HCT116 (cell line): ENCODE measurements at regions not wholly inside any gene's neighbourhood (a gene's known extent, or its start where the extent isn't known, plus 50 kb on each side); places are given as distances from the start of the nearest gene placed in this dataset.

Source experiments
- ATAC-seq: fragments of 200-7000 bp; cut with Tn5 transposase; 2 replicates; pipeline ENCODE4 v1.9.1; 2020; ENCODE audit warnings: mild to moderate bottlenecking, moderate library complexity
- BruUV-seq: library from RNA; stranded (reverse); fragments of 400-500 nt; replicated peaks from 2 replicates; lab custom pipeline; 2021; lab: Mats Ljungman, UMichigan
- CTCF ChIA-PET: fragments of 300-600 bp; sonication (Branson Sonifier 250); formaldehyde crosslinking; loops from one replicate; lab custom pipeline; 2021; ENCODE audit warnings: antibody characterized with exemption; lab: Charles Lee
- POLR2A ChIA-PET: fragments of 300-600, 350-600 bp; sonication (Branson Sonifier 250); formaldehyde crosslinking; loops from one replicate; lab custom pipeline; 2021; ENCODE audit warnings: antibody characterized with exemption; lab: Charles Lee
- RAD21 ChIA-PET, 2 experiments: fragments of 300-600 bp; sonication (Branson Sonifier 250); formaldehyde crosslinking; loops; one replicate each; lab custom pipeline; 2023; ENCODE audit warnings: low total read pairs in 2 of 2; ENCODE audit not compliant: uncharacterized antibody in 2 of 2, unreplicated experiment in 2 of 2, low non-redundant PET in 1 of 2; lab: Charles Lee
- DNase-seq: peaks from one replicate; pipeline ENCODE4 v3.0.0-alpha.2; 2010; ENCODE audit warnings: low read depth, low spot score
- H2AFZ ChIP-seq: fragments of 200-600 bp; shearing (Covaris generic), sonication (generic); 2 replicates; pipeline ENCODE4 v1.6.1; 2017; ENCODE audit warnings: low read depth, mixed run types, mixed read lengths, antibody characterized with exemption, low read length; ENCODE audit not compliant: poor library complexity, severe bottlenecking
- H3K27ac ChIP-seq: 2 replicates; pipeline ENCODE4 v1.5.1; 2012; ENCODE audit warnings: low read depth, low read length
- H3K27me3 ChIP-seq: fragments of 200-600 bp; sonication (generic); 2 replicates; pipeline ENCODE4 v1.6.1; 2016; ENCODE audit warnings: mixed run types, low read length, mixed read lengths; ENCODE audit not compliant: insufficient read depth
- H3K36me3 ChIP-seq, 2 experiments: fragments of 200-500 bp in 1 of 2; fragments of 200-600 bp in 1 of 2; sonication (Bioruptor generic) in 1 of 2; sonication (generic) in 1 of 2; 2 replicates each; pipeline versions ENCODE4 v1.5.1 to v1.6.1; 2014 to 2016; ENCODE audit warnings: low read length in 2 of 2, inconsistent platforms in 1 of 2, mixed read lengths in 1 of 2, mixed run types in 1 of 2; ENCODE audit not compliant: insufficient read depth in 2 of 2, control insufficient read depth in 1 of 2
- H3K4me1 ChIP-seq, 2 experiments: fragments of 200-600 bp in 1 of 2; sonication (generic) in 1 of 2; 2 replicates each; pipeline versions ENCODE4 v1.5.1 to v1.6.1; 2012 to 2017; ENCODE audit warnings: low read length in 2 of 2, inconsistent platforms in 1 of 2, mild to moderate bottlenecking in 1 of 2, mixed read lengths in 1 of 2, mixed run types in 1 of 2, moderate library complexity in 1 of 2; ENCODE audit not compliant: insufficient read depth in 2 of 2, control insufficient read depth in 1 of 2
- H3K4me2 ChIP-seq: fragments of 200-600 bp; sonication (generic); 2 replicates; pipeline ENCODE4 v1.6.1; 2017; ENCODE audit warnings: mixed run types, low read length, mixed read lengths
- H3K4me3 ChIP-seq, 2 experiments: fragments of 200-600 bp in 1 of 2; sonication (generic) in 1 of 2; replicated peaks in 1 of 2; 2 replicates each; pipeline ENCODE4 v1.5.1; 2011 to 2016; ENCODE audit warnings: low read length in 2 of 2, control low read depth in 1 of 2, low read depth in 1 of 2, mild to moderate bottlenecking in 1 of 2, mixed read lengths in 1 of 2, mixed run types in 1 of 2
- H3K79me2 ChIP-seq: fragments of 200-600 bp; sonication (generic); 2 replicates; pipeline ENCODE4 v1.6.1; 2017; ENCODE audit warnings: mild to moderate bottlenecking, mixed run types, low read length, moderate library complexity, mixed read lengths; ENCODE audit not compliant: insufficient read depth
- H3K9ac ChIP-seq: fragments of 200-600 bp; sonication (generic); 2 replicates; pipeline ENCODE4 v1.6.1; 2016; ENCODE audit warnings: low read length, mixed read lengths
- H3K9me2 ChIP-seq: fragments of 200-600 bp; sonication (generic), shearing (Covaris generic); 2 replicates; pipeline ENCODE4 v1.6.1; 2017; ENCODE audit warnings: mixed run types, mild to moderate bottlenecking, moderate library complexity; ENCODE audit not compliant: insufficient read depth
- H3K9me3 ChIP-seq, 2 experiments: fragments of 200-500 bp in 1 of 2; fragments of 200-600 bp in 1 of 2; sonication (Bioruptor generic) in 1 of 2; sonication (generic) in 1 of 2; 2 replicates each; pipeline ENCODE4 v1.6.1; 2014 to 2017; ENCODE audit warnings: low read length in 2 of 2, mixed read lengths in 2 of 2, inconsistent platforms in 1 of 2, low read depth in 1 of 2, mild to moderate bottlenecking in 1 of 2, mixed run types in 1 of 2, moderate library complexity in 1 of 2; ENCODE audit not compliant: control insufficient read depth in 1 of 2, insufficient read depth in 1 of 2
- H4K20me1 ChIP-seq: fragments of 200-600 bp; sonication (generic), shearing (Covaris generic); 2 replicates; pipeline ENCODE4 v1.6.1; 2017; ENCODE audit warnings: mixed run types, mild to moderate bottlenecking, moderate library complexity; ENCODE audit not compliant: insufficient read depth
- CBX3 ChIP-seq: IDR thresholded peaks from 2 replicates; pipeline ENCODE4 v1.6.1; 2012; ENCODE audit warnings: low read depth
- CEBPB ChIP-seq: IDR thresholded peaks from 2 replicates; pipeline ENCODE4 v1.6.1; 2012; ENCODE audit warnings: low read depth
- ELF1 ChIP-seq: IDR thresholded peaks from 2 replicates; pipeline ENCODE4 v1.6.1; 2012; ENCODE audit warnings: low read depth, borderline replicate concordance
- EZH2 ChIP-seq: fragments of 200-600 bp; sonication (generic); IDR thresholded peaks from 2 replicates; pipeline ENCODE4 v1.6.1; 2017; ENCODE audit warnings: antibody characterized with exemption, mixed run types
- EZH2phosphoT487 ChIP-seq: fragments of 200-600 bp; IDR thresholded peaks from 2 replicates; pipeline ENCODE4 v1.6.1; 2018; ENCODE audit warnings: antibody characterized with exemption, borderline replicate concordance
- FOSL1 ChIP-seq: IDR thresholded peaks from 2 replicates; pipeline ENCODE4 v1.6.1; 2012; ENCODE audit warnings: low read depth
- JUND ChIP-seq: IDR thresholded peaks from 2 replicates; pipeline ENCODE4 v1.6.1; 2012
- POLR2AphosphoS5 ChIP-seq: IDR thresholded peaks from 2 replicates; pipeline ENCODE4 v1.6.1; 2011; ENCODE audit warnings: mild to moderate bottlenecking, low read depth, low read length, moderate library complexity
- RAD21 ChIP-seq: IDR thresholded peaks from 2 replicates; pipeline ENCODE4 v1.6.1; 2012; ENCODE audit warnings: low read depth, mild to moderate bottlenecking
- SIN3A ChIP-seq: IDR thresholded peaks from 2 replicates; pipeline ENCODE4 v1.6.1; 2012; ENCODE audit warnings: low read depth
- SP1 ChIP-seq: IDR thresholded peaks from 2 replicates; pipeline ENCODE4 v1.6.1; 2012; ENCODE audit warnings: low read depth
- SRF ChIP-seq: IDR thresholded peaks from 2 replicates; pipeline ENCODE4 v1.6.1; 2012; ENCODE audit warnings: low read depth
- YY1 ChIP-seq: IDR thresholded peaks from 2 replicates; pipeline ENCODE4 v1.6.1; 2011; ENCODE audit warnings: low read length, low read depth, moderate library complexity, mild to moderate bottlenecking; ENCODE audit not compliant: insufficient replicate concordance; ENCODE audit errors: extremely low read depth
- ZFX ChIP-seq: fragments of 450-650 bp; IDR thresholded peaks from 2 replicates; pipeline ENCODE4 v1.6.1; 2017
- ZNF274 ChIP-seq: fragments of 200-500 bp; sonication (Bioruptor generic); IDR thresholded peaks from 2 replicates; pipeline ENCODE4 v1.6.1; 2014; ENCODE audit warnings: mild to moderate bottlenecking, low read depth, low read length, inconsistent platforms
- intact Hi-C: fragments of 100-400 bp; cut with micrococcal nuclease; formaldehyde crosslinking; loops from 2 replicates; pipeline ENCODE4 v1.10.0; 2022
- TF ChIP-seq, protein P1 (sequence below): IDR thresholded peaks from 2 replicates; pipeline ENCODE4 v1.6.1; 2012
- TF ChIP-seq, protein P2 (sequence below): IDR thresholded peaks from 2 replicates; pipeline ENCODE4 v1.6.1; 2012; ENCODE audit warnings: low read depth

DNA sequence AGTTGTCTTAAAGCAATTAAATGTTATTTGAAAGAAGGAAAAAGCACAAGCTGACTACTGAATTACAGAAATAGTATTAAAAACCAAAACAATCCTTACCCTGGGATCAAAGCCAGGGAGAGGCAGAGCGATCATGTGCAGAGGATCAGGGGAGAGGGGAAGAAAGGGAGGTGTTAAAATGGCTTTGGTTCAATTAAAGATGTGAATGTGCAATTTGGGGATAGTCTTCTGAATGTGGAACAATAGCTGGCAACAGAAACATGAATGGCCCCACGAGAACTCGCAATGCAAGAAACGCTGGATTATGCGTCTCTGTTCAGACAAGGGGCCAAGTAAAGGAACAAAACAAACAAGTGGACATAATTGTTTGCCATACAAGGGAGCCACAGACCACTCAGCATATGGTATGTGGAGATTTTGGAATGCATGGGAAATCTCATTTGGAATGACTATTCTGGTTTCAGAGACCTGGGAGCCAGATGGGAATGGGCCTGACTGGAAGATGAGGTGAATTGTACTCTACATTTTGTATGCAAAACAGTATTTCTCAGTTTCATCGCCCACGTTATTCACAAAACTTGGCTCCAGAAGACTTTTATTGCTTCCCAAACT is 155.4 kb downstream of the SLC4A3 start:
- ATAC-seq = no peak
- intact Hi-C loops = no loop called here

DNA sequence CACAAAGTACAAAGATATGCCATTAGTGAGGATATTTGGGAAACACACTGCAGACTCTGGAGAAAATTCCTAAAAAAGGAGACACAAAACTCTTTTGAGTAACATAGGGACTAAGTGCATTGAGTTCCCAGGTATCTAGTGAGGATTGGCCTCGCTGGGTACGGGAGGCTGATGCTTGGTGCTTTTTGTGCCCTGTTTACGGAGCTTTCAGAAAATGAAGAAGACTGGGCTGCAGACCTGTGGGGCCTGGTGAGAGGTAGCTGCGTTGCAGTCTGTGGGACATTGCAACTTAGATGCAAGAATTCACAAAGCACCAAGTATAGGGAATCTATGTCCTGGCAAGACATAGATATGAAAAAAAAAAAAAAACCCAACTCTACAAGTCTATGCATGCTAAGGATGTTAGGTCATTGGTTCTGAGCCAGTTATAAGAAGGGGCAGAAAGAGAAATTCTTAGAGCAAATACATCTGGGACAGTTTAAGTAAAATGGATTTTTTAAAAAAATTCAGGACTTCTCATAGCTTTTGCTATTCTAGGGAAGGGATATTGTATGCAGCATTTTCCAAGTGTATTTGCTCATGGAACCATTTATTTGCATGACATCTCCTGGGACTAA is 156.0 kb downstream of the SLC4A3 start:
- no peak for ATAC-seq
- H4K20me1 ChIP-seq = no peaks in the 10 kb centered on the region
- no peaks in the 10 kb centered on the region for H3K27me3 ChIP-seq
- no peaks in the 10 kb centered on the region for H3K9me2 ChIP-seq
- H3K36me3 ChIP-seq = peaks cover 0 to 3% of the 10 kb centered on the region in 2 experiments; a peak in 1 of 4 replicates
- no peak overlapping the region for H3K4me2 ChIP-seq
- no peak overlapping the region for H3K27ac ChIP-seq
- intact Hi-C loops = no loop called here
- CTCF ChIA-PET = no interaction called here
- no peaks in the 10 kb centered on the region for H3K9me3 ChIP-seq
- no peak for DNase-seq
- no peak overlapping the region for H2AFZ ChIP-seq
- H3K4me1 ChIP-seq = no peaks in the 10 kb centered on the region; a peak in 1 of 4 replicates
- RAD21 ChIA-PET = no interaction called here
- H3K4me3 ChIP-seq = no peak overlapping the region
- no peak overlapping the region for H3K9ac ChIP-seq
- BruUV-seq = no TSS peak
- POLR2A ChIA-PET = no interaction called here
- H3K79me2 ChIP-seq = peaks cover 40% of the 10 kb centered on the region
- TF ChIP-seq JUND (no peak), RAD21 (no peak), FOSL1 (no peak), SRF (no peak), SP1 (no peak), EZH2phosphoT487 (no peak), ELF1 (no peak), YY1 (no peak), POLR2AphosphoS5 (no peak), CBX3 (no peak), CEBPB (no peak), SIN3A (no peak), ZFX (no peak), EZH2 (no peak)
- TF ChIP-seq, protein P1, sequence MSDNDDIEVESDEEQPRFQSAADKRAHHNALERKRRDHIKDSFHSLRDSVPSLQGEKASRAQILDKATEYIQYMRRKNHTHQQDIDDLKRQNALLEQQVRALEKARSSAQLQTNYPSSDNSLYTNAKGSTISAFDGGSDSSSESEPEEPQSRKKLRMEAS = no peak
- TF ChIP-seq, protein P2, sequence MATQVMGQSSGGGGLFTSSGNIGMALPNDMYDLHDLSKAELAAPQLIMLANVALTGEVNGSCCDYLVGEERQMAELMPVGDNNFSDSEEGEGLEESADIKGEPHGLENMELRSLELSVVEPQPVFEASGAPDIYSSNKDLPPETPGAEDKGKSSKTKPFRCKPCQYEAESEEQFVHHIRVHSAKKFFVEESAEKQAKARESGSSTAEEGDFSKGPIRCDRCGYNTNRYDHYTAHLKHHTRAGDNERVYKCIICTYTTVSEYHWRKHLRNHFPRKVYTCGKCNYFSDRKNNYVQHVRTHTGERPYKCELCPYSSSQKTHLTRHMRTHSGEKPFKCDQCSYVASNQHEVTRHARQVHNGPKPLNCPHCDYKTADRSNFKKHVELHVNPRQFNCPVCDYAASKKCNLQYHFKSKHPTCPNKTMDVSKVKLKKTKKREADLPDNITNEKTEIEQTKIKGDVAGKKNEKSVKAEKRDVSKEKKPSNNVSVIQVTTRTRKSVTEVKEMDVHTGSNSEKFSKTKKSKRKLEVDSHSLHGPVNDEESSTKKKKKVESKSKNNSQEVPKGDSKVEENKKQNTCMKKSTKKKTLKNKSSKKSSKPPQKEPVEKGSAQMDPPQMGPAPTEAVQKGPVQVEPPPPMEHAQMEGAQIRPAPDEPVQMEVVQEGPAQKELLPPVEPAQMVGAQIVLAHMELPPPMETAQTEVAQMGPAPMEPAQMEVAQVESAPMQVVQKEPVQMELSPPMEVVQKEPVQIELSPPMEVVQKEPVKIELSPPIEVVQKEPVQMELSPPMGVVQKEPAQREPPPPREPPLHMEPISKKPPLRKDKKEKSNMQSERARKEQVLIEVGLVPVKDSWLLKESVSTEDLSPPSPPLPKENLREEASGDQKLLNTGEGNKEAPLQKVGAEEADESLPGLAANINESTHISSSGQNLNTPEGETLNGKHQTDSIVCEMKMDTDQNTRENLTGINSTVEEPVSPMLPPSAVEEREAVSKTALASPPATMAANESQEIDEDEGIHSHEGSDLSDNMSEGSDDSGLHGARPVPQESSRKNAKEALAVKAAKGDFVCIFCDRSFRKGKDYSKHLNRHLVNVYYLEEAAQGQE = no peak

More for the DNA sequence above, 155.4 kb downstream of the SLC4A3 start:
- ChIA-PET POLR2A (no interaction called here), CTCF (no interaction called here), RAD21 (no interaction called here)
- H3K4me2 ChIP-seq = no peak overlapping the region
- H3K27ac ChIP-seq = no peak overlapping the region
- no peak for DNase-seq
- H3K79me2 ChIP-seq = peaks cover 38% of the 10 kb centered on the region
- H3K9ac ChIP-seq = no peak overlapping the region
- H3K9me3 ChIP-seq = no peaks in the 10 kb centered on the region
- no peaks in the 10 kb centered on the region for H3K36me3 ChIP-seq
- H3K4me1 ChIP-seq = no peaks in the 10 kb centered on the region; a peak in 1 of 4 replicates
- no peak overlapping the region for H3K4me3 ChIP-seq
- no peak overlapping the region for H2AFZ ChIP-seq
- no peaks in the 10 kb centered on the region for H4K20me1 ChIP-seq
- TF ChIP-seq ZNF274 = no peak
- no peak for TF ChIP-seq EZH2
- no peaks in the 10 kb centered on the region for H3K27me3 ChIP-seq
- no TSS peak for BruUV-seq
- no peaks in the 10 kb centered on the region for H3K9me2 ChIP-seq
